ENCODE measurements at regions not wholly inside any gene's neighbourhood (a gene's known extent, or its start where the extent isn't known, plus 50 kb on each side); places are given as distances from the start of the nearest gene placed in this dataset.

- DNase-seq = no peak
- no peak overlapping the region for H4K5ac ChIP-seq (ENCODE audit: insufficient read length, low read depth, low read length)
- H3T11ph ChIP-seq (ENCODE audit: low read length) = no peak overlapping the region
- Mint-ChIP-seq H3K4me3 (no peak overlapping the region), H3K4me1 (no peaks in the 10 kb centered on the region), H3K36me3 (ENCODE audit: insufficient read depth in 1 of 3, low read depth in 3 of 3) (no peaks in the 10 kb centered on the region; a peak in 3 of 7 replicates), H3K27me3 (ENCODE audit: low read depth) (peaks cover 2% of the 10 kb centered on the region; the same call in 1 of the 2 replicates), H3K27ac (no peak overlapping the region), H3K9me3 (peaks cover 72 to 74% of the 10 kb centered on the region in 2 experiments)
- H3K18ac ChIP-seq (ENCODE audit: insufficient read length, low read depth, low read length) = no peak overlapping the region
- H3K23ac ChIP-seq (ENCODE audit: insufficient read length, low read depth, low read length) = no peak overlapping the region
- no peaks in the 10 kb centered on the region for H3K79me1 ChIP-seq (ENCODE audit: insufficient read depth, low read depth, low read length, poor library complexity, severe bottlenecking)
- H4K91ac ChIP-seq (ENCODE audit: insufficient read length, low read depth, low read length) = no peak overlapping the region
- no peak overlapping the region for H2AFZ ChIP-seq (ENCODE audit: low read length)
- H4K8ac ChIP-seq (replicated peaks; ENCODE audit: insufficient read length, low read depth, low read length) = no peak overlapping the region
- no peaks in the 10 kb centered on the region for H3K4me1 ChIP-seq (ENCODE audit: insufficient read depth, low read length)
- no peak overlapping the region for H2BK20ac ChIP-seq (ENCODE audit: low read depth, low read length, poor library complexity, severe bottlenecking)
- H3K4ac ChIP-seq (ENCODE audit: low read depth, low read length) = no peak overlapping the region
- peaks cover 5% of the 10 kb centered on the region for H3K9me3 ChIP-seq (ENCODE audit: control insufficient read depth, low read depth, low read length)
- H3K27ac ChIP-seq (ENCODE audit: insufficient read length, low read depth, low read length) = no peak overlapping the region
- H2BK120ac ChIP-seq (ENCODE audit: low read depth, low read length, poor library complexity, severe bottlenecking) = no peak overlapping the region
- no peaks in the 10 kb centered on the region for H3K27me3 ChIP-seq (ENCODE audit: insufficient read depth, low read length)
- H3K4me2 ChIP-seq (ENCODE audit: insufficient read depth, insufficient read length, low read length) = no peak overlapping the region
- H4K20me1 ChIP-seq (ENCODE audit: control insufficient read depth, insufficient read depth, insufficient read length) = no peaks in the 10 kb centered on the region
- no peaks in the 10 kb centered on the region for H3K79me2 ChIP-seq (ENCODE audit: insufficient read depth, low read length)
- H2BK15ac ChIP-seq (ENCODE audit: low read depth, low read length) = no peak overlapping the region
- H3K14ac ChIP-seq (ENCODE audit: insufficient read depth, low read length) = no peak overlapping the region
- no peaks in the 10 kb centered on the region for H3K23me2 ChIP-seq (ENCODE audit: insufficient read length, low read depth, low read length, poor library complexity, severe bottlenecking)
- no peak overlapping the region for H3K56ac ChIP-seq (ENCODE audit: insufficient read length, low read depth, low read length)
- H2BK5ac ChIP-seq (ENCODE audit: insufficient read length, low read length) = no peak overlapping the region
- no peak overlapping the region for H3K9ac ChIP-seq (ENCODE audit: extremely low read depth, insufficient read length, low read length)
- H2BK12ac ChIP-seq (ENCODE audit: insufficient read length, low read depth, low read length) = no peak overlapping the region
- no peak overlapping the region for H2AK5ac ChIP-seq (ENCODE audit: insufficient read length, low read length)
- WGBS (ENCODE audit: extremely low coverage, insufficient read length, low lambda C conversion rate) = no CpG with 5 or more reads among the region's 6 CpGs
- no peak for TF ChIP-seq CTCF (conservative IDR thresholded peaks at IDR 0.05)
Observed at GRCh38 chrX:150306002-150306401, 57.1 kb upstream of the MAMLD1 start.
